Activated naive CD8-positive, alpha-beta T cell treated with anti-CD3 and anti-CD28 coated beads, Interleukin-2, amount 50 U/mL, for 24 hours (primary cell): ENCODE measurements at regions not wholly inside any gene's neighbourhood (a gene's known extent, or its start where the extent isn't known, plus 50 kb on each side); places are given as distances from the start of the nearest gene placed in this dataset.

Source experiments
- ATAC-seq: fragments of 150-1000 bp; cut with Tn5 transposase; one replicate; pipeline ENCODE4 v1.10.0; 2021
- DNase-seq: peaks from one replicate; pipeline ENCODE4 v3.0.0; 2021
- H3K27ac Mint-ChIP-seq: one replicate; pipeline ENCODE4 v1.8.0; 2021; ENCODE audit warnings: mild to moderate bottlenecking, mixed read lengths
- H3K27me3 Mint-ChIP-seq: one replicate; pipeline ENCODE4 v1.8.0; 2021; ENCODE audit warnings: mixed read lengths
- H3K36me3 Mint-ChIP-seq: one replicate; pipeline ENCODE4 v1.8.0; 2021; ENCODE audit warnings: low read depth, mixed read lengths
- H3K4me1 Mint-ChIP-seq: one replicate; pipeline ENCODE4 v1.8.0; 2021; ENCODE audit warnings: mixed read lengths
- H3K4me3 Mint-ChIP-seq: one replicate; pipeline ENCODE4 v1.8.0; 2021; ENCODE audit warnings: mild to moderate bottlenecking, moderate library complexity, mixed read lengths
- H3K9me3 Mint-ChIP-seq: one replicate; pipeline ENCODE4 v1.8.0; 2021; ENCODE audit warnings: mixed read lengths

- no peak for ATAC-seq
- Mint-ChIP-seq H3K27ac (no peak overlapping the region), H3K27me3 (peaks cover 7% of the 10 kb centered on the region)
These were observed 102.4 kb upstream of the FRY start for GRCh38 chr13:31929031-31929770.

GRCh38 chr13:31930490-31930889 lies 101.1 kb upstream of the FRY start:
- H3K4me3 Mint-ChIP-seq: no peak overlapping the region
- ATAC-seq: no peak
- DNase-seq: no peak

More at GRCh38 chr13:31929031-31929770, 102.4 kb upstream of the FRY start:
- no peak for DNase-seq
- Mint-ChIP-seq H3K36me3 (no peaks in the 10 kb centered on the region), H3K4me3 (no peak overlapping the region), H3K4me1 (no peaks in the 10 kb centered on the region), H3K9me3 (no peaks in the 10 kb centered on the region)

GRCh38 chr13:31930901-31931522 lies 100.6 kb upstream of the FRY start:
- DNase-seq (no peak), ATAC-seq (peak; percentile 57)
- Mint-ChIP-seq H3K36me3 (no peaks in the 10 kb centered on the region), H3K27me3 (peaks cover 7% of the 10 kb centered on the region), H3K9me3 (no peaks in the 10 kb centered on the region), H3K4me3 (no peak overlapping the region), H3K4me1 (no peaks in the 10 kb centered on the region), H3K27ac (no peak overlapping the region)

More at GRCh38 chr13:31930490-31930889, 101.1 kb upstream of the FRY start:
- Mint-ChIP-seq H3K27me3 (peaks cover 7% of the 10 kb centered on the region), H3K36me3 (no peaks in the 10 kb centered on the region), H3K9me3 (no peaks in the 10 kb centered on the region), H3K4me1 (no peaks in the 10 kb centered on the region), H3K27ac (no peak overlapping the region)

DNA sequence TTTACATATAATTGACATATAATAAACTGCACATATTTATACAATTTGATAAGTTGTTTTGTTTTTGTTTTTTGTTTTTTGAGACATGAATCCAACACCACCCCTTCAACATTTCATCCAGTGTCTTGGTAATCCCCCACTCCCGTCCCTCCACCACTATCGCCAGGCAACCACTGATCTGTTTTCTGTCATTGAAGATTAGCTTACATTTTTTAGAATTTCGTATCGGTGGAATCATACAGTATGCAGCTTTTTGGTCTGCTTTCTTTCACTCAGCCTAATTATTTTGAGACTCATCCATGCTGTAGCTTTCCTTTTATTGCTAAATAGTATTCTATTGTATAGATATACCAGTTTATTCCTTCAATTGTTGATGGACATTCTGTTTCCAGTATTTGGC lies 94.1 kb upstream of the FRY start:
- H3K9me3 Mint-ChIP-seq: no peaks in the 10 kb centered on the region
- no peaks in the 10 kb centered on the region for H3K36me3 Mint-ChIP-seq
- DNase-seq: no peak

DNA sequence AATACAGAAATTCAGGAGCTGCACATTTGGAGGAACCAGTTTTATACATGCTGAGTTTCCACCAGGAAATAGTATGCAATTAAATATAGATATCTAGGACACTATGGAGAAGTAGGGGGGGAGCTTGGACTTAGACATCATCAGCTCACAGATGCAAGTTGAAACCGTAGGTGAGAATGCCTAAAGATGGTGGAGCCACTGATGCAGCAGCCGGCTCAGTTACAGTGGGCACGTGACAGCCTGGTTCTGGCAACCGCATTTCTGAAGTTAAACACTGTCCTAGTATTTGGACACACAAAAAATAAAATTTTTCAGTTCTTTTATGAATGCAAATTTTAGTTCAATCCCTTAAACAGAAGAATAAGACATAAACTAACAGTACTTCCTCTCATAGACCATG lies 91.5 kb upstream of the FRY start:
- DNase-seq: no peak
- Mint-ChIP-seq H3K9me3 (no peaks in the 10 kb centered on the region), H3K27ac (no peak overlapping the region), H3K4me3 (no peak overlapping the region), H3K4me1 (no peaks in the 10 kb centered on the region), H3K27me3 (no peaks in the 10 kb centered on the region), H3K36me3 (no peaks in the 10 kb centered on the region)
- no peak for ATAC-seq

More for the DNA sequence above, 94.1 kb upstream of the FRY start:
- no peak overlapping the region for H3K27ac Mint-ChIP-seq
- ATAC-seq: no peak
- no peak overlapping the region for H3K4me3 Mint-ChIP-seq
- no peaks in the 10 kb centered on the region for H3K4me1 Mint-ChIP-seq
- H3K27me3 Mint-ChIP-seq: peaks cover 1% of the 10 kb centered on the region

GRCh38 chr13:31943591-31943990 lies 88.0 kb upstream of the FRY start:
- no peak overlapping the region for H3K4me3 Mint-ChIP-seq

GRCh38 chr13:31944262-31945160 lies 87.1 kb upstream of the FRY start:
- no peak overlapping the region for H3K4me3 Mint-ChIP-seq

More at GRCh38 chr13:31943591-31943990, 88.0 kb upstream of the FRY start:
- DNase-seq (no peak), ATAC-seq (no peak)
- H3K4me1 Mint-ChIP-seq: no peaks in the 10 kb centered on the region
- no peak overlapping the region for H3K27ac Mint-ChIP-seq
- H3K27me3 Mint-ChIP-seq: no peaks in the 10 kb centered on the region
- no peaks in the 10 kb centered on the region for H3K9me3 Mint-ChIP-seq
- H3K36me3 Mint-ChIP-seq: no peaks in the 10 kb centered on the region

GRCh38 chr13:31945202-31945961 lies 86.2 kb upstream of the FRY start:
- no peaks in the 10 kb centered on the region for H3K27me3 Mint-ChIP-seq
- H3K4me3 Mint-ChIP-seq: no peak overlapping the region
- H3K27ac Mint-ChIP-seq: no peak overlapping the region
- no peaks in the 10 kb centered on the region for H3K4me1 Mint-ChIP-seq
- H3K9me3 Mint-ChIP-seq: no peaks in the 10 kb centered on the region
- no peaks in the 10 kb centered on the region for H3K36me3 Mint-ChIP-seq
- ATAC-seq: no peak
- DNase-seq: no peak

More at GRCh38 chr13:31944262-31945160, 87.1 kb upstream of the FRY start:
- Mint-ChIP-seq H3K27ac (no peak overlapping the region), H3K36me3 (no peaks in the 10 kb centered on the region), H3K4me1 (no peaks in the 10 kb centered on the region), H3K27me3 (no peaks in the 10 kb centered on the region), H3K9me3 (no peaks in the 10 kb centered on the region)
- DNase-seq (no peak), ATAC-seq (no peak)

DNA sequence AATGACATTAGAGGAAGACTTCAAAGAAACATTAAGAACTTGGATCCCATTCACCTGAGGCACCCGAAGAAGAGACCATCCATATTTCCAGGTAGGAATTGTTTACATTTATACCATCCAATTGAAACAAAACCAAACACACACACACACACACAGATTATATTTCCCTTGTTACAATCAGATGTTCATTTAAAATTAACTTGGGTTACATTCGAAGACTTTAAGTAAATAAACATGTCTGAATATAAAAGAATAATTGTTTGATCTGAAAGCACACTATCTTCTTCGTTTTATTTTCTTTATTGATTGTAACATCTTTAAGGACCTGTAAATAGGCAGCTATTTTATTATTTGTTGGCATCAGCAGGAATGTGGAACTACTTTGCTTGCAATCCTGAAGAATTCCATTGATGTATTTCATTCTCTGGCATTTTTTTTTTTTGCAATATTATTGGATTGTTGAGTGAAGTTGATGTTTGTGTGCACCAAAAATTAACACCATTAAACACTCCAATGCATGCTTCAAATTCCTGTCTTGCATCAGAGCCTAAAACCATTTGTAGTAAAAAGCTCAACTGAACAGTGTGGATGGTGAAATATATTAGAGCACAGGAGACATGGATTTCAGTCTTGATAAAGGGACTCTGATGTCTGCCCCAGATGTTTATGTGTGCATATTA lies 85.3 kb upstream of the FRY start:
- Mint-ChIP-seq H3K4me1 (peaks cover 3% of the 10 kb centered on the region), H3K4me3 (no peak overlapping the region), H3K9me3 (no peaks in the 10 kb centered on the region), H3K36me3 (no peaks in the 10 kb centered on the region), H3K27ac (no peak overlapping the region), H3K27me3 (no peaks in the 10 kb centered on the region)
- DNase-seq (no peak), ATAC-seq (no peak)

- H3K4me3 Mint-ChIP-seq: no peak overlapping the region
- no peaks in the 10 kb centered on the region for H3K27me3 Mint-ChIP-seq
- no peak for DNase-seq
- H3K36me3 Mint-ChIP-seq: no peaks in the 10 kb centered on the region
- no peak overlapping the region for H3K27ac Mint-ChIP-seq
- no peaks in the 10 kb centered on the region for H3K9me3 Mint-ChIP-seq
- H3K4me1 Mint-ChIP-seq: peaks cover 5% of the 10 kb centered on the region
- no peak for ATAC-seq
These were observed 84.5 kb upstream of the FRY start for GRCh38 chr13:31947105-31947504.

- ATAC-seq (no peak), DNase-seq (no peak)
- Mint-ChIP-seq H3K36me3 (no peaks in the 10 kb centered on the region), H3K4me1 (peaks cover 5% of the 10 kb centered on the region), H3K9me3 (no peaks in the 10 kb centered on the region), H3K27ac (no peak overlapping the region), H3K27me3 (no peaks in the 10 kb centered on the region), H3K4me3 (no peak overlapping the region)
These were observed 84.1 kb upstream of the FRY start for GRCh38 chr13:31947506-31947905.

GRCh38 chr13:31949486-31949885 lies 82.1 kb upstream of the FRY start:
- H3K36me3 Mint-ChIP-seq: no peaks in the 10 kb centered on the region
- ATAC-seq: no peak
- H3K27me3 Mint-ChIP-seq: no peaks in the 10 kb centered on the region
- H3K9me3 Mint-ChIP-seq: no peaks in the 10 kb centered on the region
- DNase-seq: no peak
- no peak overlapping the region for H3K27ac Mint-ChIP-seq
- no peak overlapping the region for H3K4me3 Mint-ChIP-seq
- H3K4me1 Mint-ChIP-seq: peaks cover 5% of the 10 kb centered on the region

- Mint-ChIP-seq H3K36me3 (no peaks in the 10 kb centered on the region), H3K9me3 (no peaks in the 10 kb centered on the region), H3K4me1 (peaks cover 5% of the 10 kb centered on the region), H3K4me3 (no peak overlapping the region), H3K27ac (no peak overlapping the region), H3K27me3 (no peaks in the 10 kb centered on the region)
- ATAC-seq: no peak
- DNase-seq: no peak
These were observed 81.3 kb upstream of the FRY start for GRCh38 chr13:31950111-31950815.
